ENCODE measurements at regions not wholly inside any gene's neighbourhood (a gene's known extent, or its start where the extent isn't known, plus 50 kb on each side); places are given as distances from the start of the nearest gene placed in this dataset.

GRCh38 chr6:92169506-92169905 lies 1249.9 kb downstream of the EPHA7 start:
- no peak for DNase-seq (ENCODE audit: low spot score)
- Histone ChIP-seq H3K36me3 (ENCODE audit: insufficient read depth, low read length, poor library complexity, severe bottlenecking) (no peaks in the 10 kb centered on the region), H3K4me3 (ENCODE audit: low read depth, low read length, poor library complexity, severe bottlenecking) (no peak overlapping the region), H3K27ac (ENCODE audit: low read depth, low read length, poor library complexity, severe bottlenecking) (no peak overlapping the region), H3K4me1 (ENCODE audit: insufficient read depth, low read length, poor library complexity, severe bottlenecking) (no peaks in the 10 kb centered on the region), H3K9me3 (ENCODE audit: low read depth, low read length, poor library complexity, severe bottlenecking) (no peaks in the 10 kb centered on the region), H3K27me3 (replicated peaks; ENCODE audit: insufficient read depth, low read depth, low read length, poor library complexity) (no peaks in the 10 kb centered on the region)
- TF ChIP-seq CTCF (conservative IDR thresholded peaks at IDR 0.05; ENCODE audit: low read depth, low read length) (no peak), EZH2 (IDR thresholded peaks at IDR 0.05; ENCODE audit: borderline replicate concordance, low read depth, low read length, poor library complexity, severe bottlenecking) (no peak)
- ChIA-PET CTCF (no interaction called here), POLR2A (ENCODE audit: low non-redundant PET) (no interaction called here)
- intact Hi-C loops (cut with micrococcal nuclease; ENCODE audit: unreplicated experiment), result no loop called here
- no TSS peak for BruUV-seq (replicated peaks)

- POLR2A ChIA-PET (ENCODE audit: low non-redundant PET), result no interaction called here
- H3K36me3 ChIP-seq (ENCODE audit: insufficient read depth, low read length, poor library complexity, severe bottlenecking), result no peaks in the 10 kb centered on the region
- TF ChIP-seq CTCF (conservative IDR thresholded peaks at IDR 0.05; ENCODE audit: low read depth, low read length), result no peak
- CTCF ChIA-PET, result no interaction called here
- no TSS peak for BruUV-seq (replicated peaks)
- H3K27ac ChIP-seq (ENCODE audit: low read depth, low read length, poor library complexity, severe bottlenecking), result no peak overlapping the region
- no peaks in the 10 kb centered on the region for H3K9me3 ChIP-seq (ENCODE audit: low read depth, low read length, poor library complexity, severe bottlenecking)
- H3K27me3 ChIP-seq (replicated peaks; ENCODE audit: insufficient read depth, low read depth, low read length, poor library complexity), result no peaks in the 10 kb centered on the region
- DNase-seq (ENCODE audit: low spot score), result no peak
- H3K4me1 ChIP-seq (ENCODE audit: insufficient read depth, low read length, poor library complexity, severe bottlenecking), result no peaks in the 10 kb centered on the region
- H3K4me3 ChIP-seq (ENCODE audit: low read depth, low read length, poor library complexity, severe bottlenecking), result no peak overlapping the region
- intact Hi-C loops (cut with micrococcal nuclease; ENCODE audit: unreplicated experiment), result no loop called here
These were observed 1252.7 kb downstream of the EPHA7 start for GRCh38 chr6:92166666-92167065.

GRCh38 chr6:92161953-92162352 lies 1257.4 kb downstream of the EPHA7 start:
- ChIA-PET POLR2A (ENCODE audit: low non-redundant PET) (no interaction called here), CTCF (no interaction called here)
- DNase-seq (ENCODE audit: low spot score), result no peak
- Histone ChIP-seq H3K4me1 (ENCODE audit: insufficient read depth, low read length, poor library complexity, severe bottlenecking) (no peaks in the 10 kb centered on the region), H3K36me3 (ENCODE audit: insufficient read depth, low read length, poor library complexity, severe bottlenecking) (no peaks in the 10 kb centered on the region), H3K27me3 (replicated peaks; ENCODE audit: insufficient read depth, low read depth, low read length, poor library complexity) (no peaks in the 10 kb centered on the region), H3K4me3 (ENCODE audit: low read depth, low read length, poor library complexity, severe bottlenecking) (no peak overlapping the region), H3K9me3 (ENCODE audit: low read depth, low read length, poor library complexity, severe bottlenecking) (no peaks in the 10 kb centered on the region), H3K27ac (ENCODE audit: low read depth, low read length, poor library complexity, severe bottlenecking) (no peak overlapping the region)
- intact Hi-C loops (cut with micrococcal nuclease; ENCODE audit: unreplicated experiment), result no loop called here
- no TSS peak for BruUV-seq (replicated peaks)
- TF ChIP-seq CTCF (conservative IDR thresholded peaks at IDR 0.05; ENCODE audit: low read depth, low read length), result no peak
- no peak for TF ChIP-seq EZH2 (IDR thresholded peaks at IDR 0.05; ENCODE audit: borderline replicate concordance, low read depth, low read length, poor library complexity, severe bottlenecking)

Measured in A673 (cell line).